NT2/D1 (cell line): ENCODE measurements at regions not wholly inside any gene's neighbourhood (a gene's known extent, or its start where the extent isn't known, plus 50 kb on each side); places are given as distances from the start of the nearest gene placed in this dataset.

ENCODE experiments used
- SUZ12 ChIP-seq: IDR thresholded peaks from 2 replicates; pipeline ENCODE4 v1.6.1; 2011; ENCODE audit not compliant: insufficient read length, insufficient read depth; ENCODE audit errors: extremely low read depth
- YY1 ChIP-seq: IDR thresholded peaks from 2 replicates; pipeline ENCODE4 v1.6.1; 2011; ENCODE audit not compliant: insufficient read length, insufficient read depth
- ZNF274 ChIP-seq: IDR thresholded peaks from 2 replicates; pipeline ENCODE4 v1.6.1; 2011; ENCODE audit warnings: mild to moderate bottlenecking, low read depth, low read length

DNA sequence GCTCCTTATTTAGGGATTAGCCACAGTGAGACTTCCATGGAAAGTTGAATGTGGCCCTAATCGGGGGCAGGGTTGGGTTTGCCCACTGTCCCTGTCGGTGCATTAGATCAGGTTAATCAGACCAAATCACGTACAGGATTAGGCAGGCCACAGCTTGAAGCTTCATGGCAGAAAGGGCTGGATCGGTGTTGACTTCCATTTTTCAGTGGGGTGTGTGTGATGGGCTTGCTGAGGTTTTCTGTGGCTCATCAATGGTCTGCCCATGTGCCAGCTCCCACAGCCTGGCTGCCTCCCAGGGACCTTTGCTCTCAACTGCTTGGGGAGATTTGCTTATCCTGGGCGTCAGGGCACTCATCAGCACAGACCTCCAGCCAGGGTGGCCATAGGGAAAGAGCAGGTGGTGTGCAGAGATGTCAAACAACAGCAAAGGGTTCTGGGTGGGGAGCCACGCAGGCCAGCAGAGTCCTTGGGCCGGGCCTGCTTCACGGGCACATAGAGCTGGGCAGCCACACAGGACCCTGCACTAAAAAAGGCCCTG, 130.7 kb downstream of the TFAP2C start:
- no peak for TF ChIP-seq SUZ12
- TF ChIP-seq YY1 = no peak
- no peak for TF ChIP-seq ZNF274
